ENCODE measurements at regions not wholly inside any gene's neighbourhood (a gene's known extent, or its start where the extent isn't known, plus 50 kb on each side); places are given as distances from the start of the nearest gene placed in this dataset.

DNA sequence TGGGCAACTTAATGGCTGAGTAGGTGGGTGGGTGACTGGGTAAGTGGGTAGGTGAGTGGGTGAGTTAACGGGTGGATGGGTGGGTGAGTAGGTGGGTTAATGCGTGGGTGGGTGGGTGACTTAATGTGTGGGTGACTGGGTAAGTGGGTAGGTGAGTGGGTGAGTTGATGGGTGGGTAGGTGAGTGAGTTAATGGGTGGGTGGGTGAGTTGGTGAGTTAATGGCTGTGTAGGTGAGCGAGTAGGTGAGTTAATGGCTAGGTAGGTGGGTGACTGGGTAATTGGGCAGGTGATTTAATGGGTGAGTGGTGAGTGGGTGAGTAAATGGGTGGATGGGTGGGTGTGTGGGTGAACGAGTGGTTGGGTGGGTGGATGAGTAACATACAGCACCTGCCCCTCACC is 243.0 kb upstream of the MGMT start:
- TF ChIP-seq, protein P1, sequence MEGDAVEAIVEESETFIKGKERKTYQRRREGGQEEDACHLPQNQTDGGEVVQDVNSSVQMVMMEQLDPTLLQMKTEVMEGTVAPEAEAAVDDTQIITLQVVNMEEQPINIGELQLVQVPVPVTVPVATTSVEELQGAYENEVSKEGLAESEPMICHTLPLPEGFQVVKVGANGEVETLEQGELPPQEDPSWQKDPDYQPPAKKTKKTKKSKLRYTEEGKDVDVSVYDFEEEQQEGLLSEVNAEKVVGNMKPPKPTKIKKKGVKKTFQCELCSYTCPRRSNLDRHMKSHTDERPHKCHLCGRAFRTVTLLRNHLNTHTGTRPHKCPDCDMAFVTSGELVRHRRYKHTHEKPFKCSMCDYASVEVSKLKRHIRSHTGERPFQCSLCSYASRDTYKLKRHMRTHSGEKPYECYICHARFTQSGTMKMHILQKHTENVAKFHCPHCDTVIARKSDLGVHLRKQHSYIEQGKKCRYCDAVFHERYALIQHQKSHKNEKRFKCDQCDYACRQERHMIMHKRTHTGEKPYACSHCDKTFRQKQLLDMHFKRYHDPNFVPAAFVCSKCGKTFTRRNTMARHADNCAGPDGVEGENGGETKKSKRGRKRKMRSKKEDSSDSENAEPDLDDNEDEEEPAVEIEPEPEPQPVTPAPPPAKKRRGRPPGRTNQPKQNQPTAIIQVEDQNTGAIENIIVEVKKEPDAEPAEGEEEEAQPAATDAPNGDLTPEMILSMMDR (IDR thresholded peaks at IDR 0.05; ENCODE audit: partially characterized antibody, unreplicated experiment), result no peak
- no peaks in the 10 kb centered on the region for H3K9me3 Mint-ChIP-seq (ENCODE audit: unreplicated experiment)
- no peaks in the 10 kb centered on the region for H3K4me1 Mint-ChIP-seq (ENCODE audit: low read depth, unreplicated experiment)
- H3K27ac Mint-ChIP-seq (ENCODE audit: unreplicated experiment), result no peak overlapping the region
- no peaks in the 10 kb centered on the region for H3K27me3 Mint-ChIP-seq (ENCODE audit: unreplicated experiment)
- no peak for DNase-seq
- no peaks in the 10 kb centered on the region for H3K36me3 Mint-ChIP-seq (ENCODE audit: unreplicated experiment)
- no peak overlapping the region for H3K4me3 Mint-ChIP-seq (ENCODE audit: unreplicated experiment)

DNA sequence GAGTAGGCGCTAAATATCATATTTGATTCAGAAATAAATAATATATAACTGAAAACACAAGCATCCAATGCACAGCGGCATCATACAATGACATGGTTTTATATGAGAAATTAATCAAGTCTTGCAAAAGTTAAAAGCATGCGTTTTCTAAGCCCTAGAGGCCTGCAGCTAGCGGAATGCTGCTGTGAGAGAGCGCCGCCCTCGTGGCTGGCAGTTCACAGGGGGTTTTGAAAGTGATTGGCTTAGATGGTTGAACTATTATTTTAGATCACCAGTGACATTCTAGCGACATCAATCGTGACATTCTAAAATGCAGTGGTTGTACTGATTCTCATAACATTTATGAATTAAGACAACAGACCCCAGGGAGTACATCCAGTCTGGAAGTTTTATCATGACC is 235.2 kb upstream of the MGMT start:
- H3K27me3 Mint-ChIP-seq (ENCODE audit: unreplicated experiment), result peaks cover 6% of the 10 kb centered on the region
- no peaks in the 10 kb centered on the region for H3K9me3 Mint-ChIP-seq (ENCODE audit: unreplicated experiment)
- H3K36me3 Mint-ChIP-seq (ENCODE audit: unreplicated experiment), result no peaks in the 10 kb centered on the region
- peaks cover 24% of the 10 kb centered on the region for H3K4me1 Mint-ChIP-seq (ENCODE audit: low read depth, unreplicated experiment)
- no peak overlapping the region for H3K4me3 Mint-ChIP-seq (ENCODE audit: unreplicated experiment)
- no peak overlapping the region for H3K27ac Mint-ChIP-seq (ENCODE audit: unreplicated experiment)
- TF ChIP-seq, protein P1 (IDR thresholded peaks at IDR 0.05; ENCODE audit: partially characterized antibody, unreplicated experiment), result no peak
- no peak for DNase-seq

DNA sequence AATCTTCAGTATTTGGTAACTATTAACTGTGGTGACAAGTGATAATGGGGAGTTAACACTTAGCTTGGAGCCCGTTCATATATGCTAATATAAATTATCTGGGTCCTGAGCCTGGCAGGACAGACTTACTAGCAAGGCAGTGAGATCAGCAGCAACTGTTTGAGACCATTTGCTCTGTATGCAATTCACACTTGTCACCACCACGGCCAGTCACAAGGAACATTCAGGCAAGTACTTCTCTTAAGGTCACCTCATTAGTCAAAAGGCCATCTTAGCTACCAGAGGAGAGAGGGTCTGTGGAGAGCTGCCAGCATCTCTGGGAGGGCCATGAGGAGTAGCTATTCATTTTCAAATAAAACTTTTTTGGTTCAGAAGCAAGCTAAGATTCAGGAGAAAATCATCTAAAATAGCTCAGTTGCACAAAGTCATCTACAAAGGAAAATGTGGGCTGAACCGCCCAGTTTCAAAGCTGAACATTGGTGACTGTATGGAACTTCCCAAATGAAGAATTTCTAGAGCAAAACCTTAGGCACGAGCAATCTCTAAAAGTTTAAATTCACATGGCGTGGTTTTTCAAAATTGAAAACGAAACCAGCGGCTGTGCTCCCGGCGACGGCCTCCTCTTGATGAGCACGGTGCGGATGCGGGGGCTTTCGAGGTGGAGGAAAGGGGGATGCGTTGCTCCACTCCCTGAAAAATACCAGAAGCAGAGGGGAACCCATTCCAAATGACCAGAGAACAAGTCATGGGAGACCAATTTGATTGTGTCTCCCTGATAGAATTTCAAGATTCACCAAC is 233.5 kb upstream of the MGMT start:
- H3K4me1 Mint-ChIP-seq (ENCODE audit: low read depth, unreplicated experiment), result peaks cover 25% of the 10 kb centered on the region
- DNase-seq, result no peak
- H3K9me3 Mint-ChIP-seq (ENCODE audit: unreplicated experiment), result no peaks in the 10 kb centered on the region
- H3K36me3 Mint-ChIP-seq (ENCODE audit: unreplicated experiment), result no peaks in the 10 kb centered on the region
- peaks cover 6% of the 10 kb centered on the region for H3K27me3 Mint-ChIP-seq (ENCODE audit: unreplicated experiment)
- TF ChIP-seq, protein P1 (IDR thresholded peaks at IDR 0.05; ENCODE audit: partially characterized antibody, unreplicated experiment), result no peak
- H3K4me3 Mint-ChIP-seq (ENCODE audit: unreplicated experiment), result no peak overlapping the region
- no peak overlapping the region for H3K27ac Mint-ChIP-seq (ENCODE audit: unreplicated experiment)

DNA sequence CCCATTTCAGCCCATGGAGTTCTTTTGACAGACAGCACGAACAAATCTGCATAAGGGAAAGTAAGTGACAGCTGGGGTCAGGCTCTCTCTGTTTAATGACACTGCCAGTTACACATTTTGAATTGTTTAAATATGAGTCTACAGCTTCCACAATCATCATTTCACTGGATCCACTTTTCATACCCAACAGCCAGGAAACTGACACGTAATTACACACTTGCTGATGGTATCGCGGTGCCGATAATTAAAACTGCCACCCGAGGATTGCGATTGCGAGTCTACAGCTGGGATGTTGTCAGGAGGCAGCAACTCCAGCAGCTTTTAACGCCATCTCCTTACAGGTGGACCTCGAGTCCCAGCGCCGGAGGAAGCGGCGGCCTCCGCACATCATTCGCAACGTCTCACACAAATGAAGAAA is 230.8 kb upstream of the MGMT start:
- H3K27me3 Mint-ChIP-seq (ENCODE audit: unreplicated experiment), result peaks cover 6% of the 10 kb centered on the region
- TF ChIP-seq, protein P1 (IDR thresholded peaks at IDR 0.05; ENCODE audit: partially characterized antibody, unreplicated experiment), result no peak
- peak overlapping the region; percentile 26 for H3K4me3 Mint-ChIP-seq (ENCODE audit: unreplicated experiment)
- H3K27ac Mint-ChIP-seq (ENCODE audit: unreplicated experiment), result peak overlapping the region; percentile 89
- DNase-seq, result no peak
- H3K36me3 Mint-ChIP-seq (ENCODE audit: unreplicated experiment), result no peaks in the 10 kb centered on the region
- no peaks in the 10 kb centered on the region for H3K9me3 Mint-ChIP-seq (ENCODE audit: unreplicated experiment)
- H3K4me1 Mint-ChIP-seq (ENCODE audit: low read depth, unreplicated experiment), result peaks cover 26% of the 10 kb centered on the region

DNA sequence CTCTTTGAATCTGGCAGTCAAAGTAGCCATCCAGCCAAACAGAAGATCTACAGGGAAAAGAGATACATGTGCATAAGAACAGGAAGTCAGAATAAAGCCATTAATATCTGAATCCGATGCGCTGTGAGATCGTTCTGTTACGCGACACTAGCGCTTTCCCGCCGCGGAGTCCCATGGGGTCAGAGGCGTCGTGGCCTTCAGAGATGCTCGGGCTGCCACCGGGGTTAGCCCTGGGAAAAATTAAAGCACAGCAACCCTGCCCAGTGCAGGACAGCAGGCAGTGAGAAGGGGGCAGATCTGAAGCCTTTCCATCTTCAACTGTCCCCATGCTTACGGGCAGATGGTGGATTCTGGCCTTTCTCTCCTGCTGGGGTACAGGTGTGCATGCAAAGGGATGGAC is 225.6 kb upstream of the MGMT start:
- H3K27ac Mint-ChIP-seq (ENCODE audit: unreplicated experiment), result no peak overlapping the region
- DNase-seq, result no peak
- H3K36me3 Mint-ChIP-seq (ENCODE audit: unreplicated experiment), result no peaks in the 10 kb centered on the region
- no peaks in the 10 kb centered on the region for H3K9me3 Mint-ChIP-seq (ENCODE audit: unreplicated experiment)
- H3K27me3 Mint-ChIP-seq (ENCODE audit: unreplicated experiment), result peaks cover 6% of the 10 kb centered on the region
- H3K4me1 Mint-ChIP-seq (ENCODE audit: low read depth, unreplicated experiment), result peaks cover 7% of the 10 kb centered on the region
- TF ChIP-seq, protein P1 (IDR thresholded peaks at IDR 0.05; ENCODE audit: partially characterized antibody, unreplicated experiment), result no peak
- H3K4me3 Mint-ChIP-seq (ENCODE audit: unreplicated experiment), result no peak overlapping the region
